K562 (cell line): ENCODE measurements at regions not wholly inside any gene's neighbourhood (a gene's known extent, or its start where the extent isn't known, plus 50 kb on each side); places are given as distances from the start of the nearest gene placed in this dataset.
A peak's percentile ranks its signal among the peaks of the same experiment; 100 is the strongest.

Source experiments
- ATAC-seq: fragments of 200-7000 bp; cut with Tn5 transposase; 3 replicates; pipeline ENCODE4 v1.9.1; 2020; ENCODE audit warnings: moderate library complexity
- BruUV-seq: library from RNA; stranded (reverse); fragments of 400-500 nt; replicated peaks from 2 replicates; lab custom pipeline; 2021; lab: Mats Ljungman, UMichigan
- CTCF ChIA-PET: fragments of 300-600 bp; formaldehyde crosslinking; extraction: SDS; loops from one replicate; lab custom pipeline; 2021; ENCODE audit warnings: low intra/inter-chr PET ratio; lab: Yijun Ruan, JAX
- POLR2A ChIA-PET: fragments of 300-600, 350-650 bp; sonication (Branson Sonifier 250); formaldehyde crosslinking; extraction: SDS; loops from one replicate; lab custom pipeline; 2021; ENCODE audit warnings: antibody characterized with exemption, inconsistent platforms; lab: Yijun Ruan, JAX
- DNase-seq, 4 experiments: peaks; one replicate each; pipeline versions ENCODE4 v3.0.0 to v3.0.0-alpha.2; 2011 to 2018; ENCODE audit warnings: low spot score in 3 of 4, mixed read lengths in 3 of 4; ENCODE audit errors: extremely low read depth in 1 of 4
- FAIRE-seq: peaks from 2 replicates; lab custom pipeline; 2011; peaks lifted over from hg19 to GRCh38; lab: Jason Lieb, UNC
- H2AFZ ChIP-seq: 2 replicates; pipeline ENCODE4 v1.6.0; 2011; ENCODE audit warnings: low read depth, low read length, control low read depth, inconsistent platforms
- H3K27ac ChIP-seq: fragments of 200-600 bp; 3 replicates; pipeline ENCODE4 v1.8.0; 2011; ENCODE audit warnings: low read depth, mild to moderate bottlenecking, control low read depth, inconsistent platforms, low read length, moderate library complexity, mixed read lengths; ENCODE audit errors: extremely low read depth
- H3K27me3 ChIP-seq, 2 experiments: fragments of 300-600 bp in 1 of 2; 2 replicates in 1 of 2; 3 replicates in 1 of 2; pipeline versions ENCODE4 v1.6.0 to v1.8.0; 2011; ENCODE audit warnings: inconsistent platforms in 2 of 2, low read length in 2 of 2, mild to moderate bottlenecking in 1 of 2, mixed read lengths in 1 of 2, moderate library complexity in 1 of 2; ENCODE audit not compliant: control insufficient read depth in 2 of 2, insufficient read depth in 2 of 2
- H3K36me3 ChIP-seq: fragments of 300-600 bp; 3 replicates; pipeline ENCODE4 v1.8.0; 2011; ENCODE audit warnings: mild to moderate bottlenecking, low read length, inconsistent platforms; ENCODE audit not compliant: control insufficient read depth, insufficient read depth
- H3K4me1 ChIP-seq, 2 experiments: fragments of 200-600 bp in 1 of 2; replicated peaks in 1 of 2; 2 replicates in 1 of 2; 3 replicates in 1 of 2; pipeline versions ENCODE4 v1.5.1 to v1.8.0; 2011; ENCODE audit warnings: inconsistent platforms in 2 of 2, low read length in 2 of 2, mild to moderate bottlenecking in 1 of 2, mixed read lengths in 1 of 2, moderate library complexity in 1 of 2; ENCODE audit not compliant: control insufficient read depth in 2 of 2, insufficient read depth in 2 of 2
- H3K4me2 ChIP-seq: 2 replicates; pipeline ENCODE4 v1.6.1; 2011; ENCODE audit warnings: low read length, control low read depth, inconsistent platforms, mixed read lengths; ENCODE audit not compliant: insufficient read depth
- H3K4me3 ChIP-seq: fragments of 200-600 bp; sonication (generic), shearing (Covaris generic); 2 replicates; pipeline ENCODE4 v1.5.1; 2016; ENCODE audit warnings: control low read depth, inconsistent platforms
- H3K79me2 ChIP-seq: fragments of 200-600 bp; 3 replicates; pipeline ENCODE4 v1.8.0; 2011; ENCODE audit warnings: low read length, inconsistent platforms; ENCODE audit not compliant: control insufficient read depth, insufficient read depth
- H3K9ac ChIP-seq, 2 experiments: 2 replicates each; pipeline versions ENCODE4 v1.6.0 to v1.6.1; 2011; ENCODE audit warnings: low read depth in 2 of 2, low read length in 2 of 2, control low read depth in 1 of 2, inconsistent platforms in 1 of 2, mild to moderate bottlenecking in 1 of 2, mixed read lengths in 1 of 2; ENCODE audit not compliant: insufficient read depth in 1 of 2
- H3K9me1 ChIP-seq: one replicate; pipeline ENCODE4 v1.6.0; 2011; ENCODE audit warnings: inconsistent platforms, mild to moderate bottlenecking, low read length, moderate library complexity; ENCODE audit not compliant: control insufficient read depth, insufficient read depth
- H3K9me3 ChIP-seq: replicated peaks from 2 replicates; pipeline ENCODE4 v1.5.1; 2011; ENCODE audit warnings: low read depth, low read length, inconsistent platforms; ENCODE audit not compliant: control insufficient read depth, insufficient read depth
- H4K20me1 ChIP-seq: replicated peaks from 2 replicates; pipeline ENCODE4 v1.6.1; 2011; ENCODE audit warnings: low read length, inconsistent platforms, mixed read lengths; ENCODE audit not compliant: control insufficient read depth, insufficient read depth
- C11orf30 ChIP-seq: fragments of 450-650 bp; IDR thresholded peaks from 2 replicates; pipeline ENCODE4 v1.6.1; 2016; ENCODE audit warnings: low read depth, mild to moderate bottlenecking
- JUN ChIP-seq, 2 experiments: sonication (generic) in 1 of 2; formaldehyde crosslinking in 1 of 2; IDR thresholded peaks; 2 replicates each; pipeline versions ENCODE4 v1.6.1 to v1.8.0; 2012 to 2022; ENCODE audit warnings: borderline replicate concordance in 2 of 2, mild to moderate bottlenecking in 2 of 2, improper control_type of control experiment in 1 of 2, low read depth in 1 of 2, low read length in 1 of 2, missing genetic modification reagents in 1 of 2
- MAFF ChIP-seq: IDR thresholded peaks from 2 replicates; pipeline ENCODE4 v1.6.1; 2012; ENCODE audit warnings: low read length, improper control_type of control experiment
- RAD21 ChIP-seq, 2 experiments: fragments of 250-450 bp in 1 of 2; fragments of 450-650 bp in 1 of 2; sonication (Bioruptor Pico) in 1 of 2; formaldehyde crosslinking in 1 of 2; IDR thresholded peaks in 1 of 2; conservative IDR thresholded peaks in 1 of 2; 2 replicates each; pipeline versions ENCODE4 v1.4.0 to v1.8.0; 2020 to 2022; ENCODE audit warnings: mild to moderate bottlenecking in 2 of 2, moderate library complexity in 1 of 2
- REST ChIP-seq, 2 experiments: fragments of 450-650 bp; formaldehyde crosslinking in 1 of 2; IDR thresholded peaks; 2 replicates each; pipeline versions ENCODE4 v1.4.0 to v1.6.1; 2014 to 2020; ENCODE audit warnings: mild to moderate bottlenecking in 2 of 2, borderline replicate concordance in 1 of 2, low read depth in 1 of 2
- ZC3H11A ChIP-seq: IDR thresholded peaks from 2 replicates; pipeline ENCODE4 v1.6.1; 2012; ENCODE audit warnings: low read depth, low read length, improper control_type of control experiment
- ZNF311 ChIP-seq: fragments of 250-450 bp; sonication (Bioruptor Pico); IDR thresholded peaks from 2 replicates; pipeline ENCODE4 v1.4.0; 2020; ENCODE audit warnings: mild to moderate bottlenecking, moderate library complexity
- ZNF431 ChIP-seq: sonication (generic); formaldehyde crosslinking; IDR thresholded peaks from 2 replicates; pipeline ENCODE4 v1.8.0; 2022; ENCODE audit warnings: mild to moderate bottlenecking, missing genetic modification reagents
- ZNF695 ChIP-seq: fragments of 450-650 bp; formaldehyde crosslinking; IDR thresholded peaks from 2 replicates; pipeline ENCODE4 v1.4.0; 2020; ENCODE audit warnings: mild to moderate bottlenecking, moderate library complexity
- WGBS: fragments of 100-300 bp; shearing (Covaris generic); methylation state at CpG from one replicate; pipeline ENCODE4 v1.1.6; 2016; ENCODE audit warnings: low coverage, mixed read lengths; ENCODE audit not compliant: insufficient coverage; ENCODE audit errors: missing lambda C conversion rate; 5-methylcytosine and 5-hydroxymethylcytosine counted together
- in situ Hi-C: fragments of 300-500 bp; cut with MboI; formaldehyde crosslinking; loops from 4 replicates; pipeline ENCODE4 v1.15.0; 2018; ENCODE audit warnings: inconsistent platforms, mixed read lengths
- intact Hi-C: fragments of 100-400 bp; cut with micrococcal nuclease; formaldehyde crosslinking; loops from 2 replicates; pipeline ENCODE4 v1.14.2; 2022
- TF ChIP-seq, protein P1 (sequence below), 3 experiments: IDR thresholded peaks in 2 of 3; conservative IDR thresholded peaks in 1 of 3; 2 replicates each; pipeline ENCODE4 v1.5.1; 2011 to 2012; ENCODE audit warnings: low read length in 3 of 3, mild to moderate bottlenecking in 3 of 3, control low read depth in 2 of 3, improper control_type of control experiment in 1 of 3, inconsistent platforms in 1 of 3, low read depth in 1 of 3, mixed read lengths in 1 of 3, moderate library complexity in 1 of 3; ENCODE audit not compliant: insufficient read depth in 2 of 3

GRCh38 chr13:60334310-60334709 lies 62.7 kb upstream of the TDRD3 start (continued):
- TF ChIP-seq ZC3H11A, result no peak
- no peak for TF ChIP-seq ZNF695 (CRISPR knock-in tag)

DNA sequence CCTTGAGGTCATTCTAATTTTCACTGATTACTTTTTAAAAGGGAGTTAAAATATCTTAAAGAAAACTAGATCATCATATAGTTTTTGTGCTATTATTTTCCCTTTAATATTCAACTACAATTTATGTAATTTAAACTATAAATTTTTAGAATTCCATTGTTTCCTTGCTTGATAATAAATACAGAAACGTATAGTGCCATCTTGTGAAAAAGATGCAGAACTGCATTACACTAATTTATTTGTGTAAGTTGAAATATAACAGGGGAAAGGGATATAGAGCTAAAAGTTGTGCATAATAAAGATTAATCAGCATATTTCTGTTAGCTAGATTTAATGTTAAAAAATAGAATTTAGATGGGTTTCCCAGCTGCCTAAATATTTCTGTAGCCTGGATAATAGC lies 61.5 kb upstream of the TDRD3 start:
- POLR2A ChIA-PET, result no interaction called here
- DNase-seq (no peak), ATAC-seq (no peak), FAIRE-seq (no peak)
- Histone ChIP-seq H4K20me1 (no peaks in the 10 kb centered on the region), H3K27me3 (no peaks in the 10 kb centered on the region), H3K27ac (no peak overlapping the region), H3K4me3 (no peak overlapping the region), H3K4me2 (no peak overlapping the region), H3K4me1 (no peaks in the 10 kb centered on the region; a peak in 1 of 5 replicates), H3K79me2 (no peaks in the 10 kb centered on the region), H3K9me1 (no peaks in the 10 kb centered on the region), H3K9ac (no peak overlapping the region), H3K9me3 (no peaks in the 10 kb centered on the region), H3K36me3 (no peaks in the 10 kb centered on the region), H2AFZ (no peak overlapping the region)
- CTCF ChIA-PET, result no interaction called here
- in situ Hi-C loops (loop anchor here (10.0 to 25.0 kb wide), 2 partner anchors 661 to 948 kb away; no protein-coding TSS in a partner anchor), intact Hi-C loops (loop anchor here (5.0 kb wide), 1 partner anchor 97 kb away; no protein-coding TSS in a partner anchor)
- 0% methylated on average over 1 of the region's 1 CpG for WGBS
- no TSS peak for BruUV-seq
- TF ChIP-seq, protein P1, sequence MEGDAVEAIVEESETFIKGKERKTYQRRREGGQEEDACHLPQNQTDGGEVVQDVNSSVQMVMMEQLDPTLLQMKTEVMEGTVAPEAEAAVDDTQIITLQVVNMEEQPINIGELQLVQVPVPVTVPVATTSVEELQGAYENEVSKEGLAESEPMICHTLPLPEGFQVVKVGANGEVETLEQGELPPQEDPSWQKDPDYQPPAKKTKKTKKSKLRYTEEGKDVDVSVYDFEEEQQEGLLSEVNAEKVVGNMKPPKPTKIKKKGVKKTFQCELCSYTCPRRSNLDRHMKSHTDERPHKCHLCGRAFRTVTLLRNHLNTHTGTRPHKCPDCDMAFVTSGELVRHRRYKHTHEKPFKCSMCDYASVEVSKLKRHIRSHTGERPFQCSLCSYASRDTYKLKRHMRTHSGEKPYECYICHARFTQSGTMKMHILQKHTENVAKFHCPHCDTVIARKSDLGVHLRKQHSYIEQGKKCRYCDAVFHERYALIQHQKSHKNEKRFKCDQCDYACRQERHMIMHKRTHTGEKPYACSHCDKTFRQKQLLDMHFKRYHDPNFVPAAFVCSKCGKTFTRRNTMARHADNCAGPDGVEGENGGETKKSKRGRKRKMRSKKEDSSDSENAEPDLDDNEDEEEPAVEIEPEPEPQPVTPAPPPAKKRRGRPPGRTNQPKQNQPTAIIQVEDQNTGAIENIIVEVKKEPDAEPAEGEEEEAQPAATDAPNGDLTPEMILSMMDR (IDR thresholded peaks at IDR 0.05 in 2 of 3, conservative IDR thresholded peaks at IDR 0.05 in 1 of 3; ENCODE audit: insufficient read depth in 2 of 3, low read depth in 1 of 3, low read length in 3 of 3), result peak in 2 of 3 experiments; percentile 25 to 62; a peak in 3 of 6 replicates
- no peak for TF ChIP-seq JUN (IDR thresholded peaks at IDR 0.05; ENCODE audit: borderline replicate concordance, low read depth, low read length)
- TF ChIP-seq JUN (CRISPR knock-in tag; IDR thresholded peaks at IDR 0.05; ENCODE audit: borderline replicate concordance), result no peak
- TF ChIP-seq MAFF, result peak; percentile 26; the same call in 1 of the 2 replicates
- peak; percentile 66 to 70 for TF ChIP-seq RAD21 (CRISPR knock-in tag; conservative IDR thresholded peaks at IDR 0.05 in 1 of 2, IDR thresholded peaks at IDR 0.05 in 1 of 2)
- TF ChIP-seq ZNF311 (CRISPR knock-in tag), result no peak
- peak; percentile 26; the same call in 1 of the 2 replicates for TF ChIP-seq REST (IDR thresholded peaks at IDR 0.05; ENCODE audit: borderline replicate concordance)
- TF ChIP-seq REST (CRISPR knock-in tag; IDR thresholded peaks at IDR 0.05; ENCODE audit: low read depth), result no peak
- no peak for TF ChIP-seq ZNF431 (CRISPR knock-in tag)
- peak; percentile 82 for TF ChIP-seq C11orf30
